ENCODE measurements at regions not wholly inside any gene's neighbourhood (a gene's known extent, or its start where the extent isn't known, plus 50 kb on each side); places are given as distances from the start of the nearest gene placed in this dataset.
"Not testable (repeated sequence)": the region's sequence is repeated elsewhere in the genome, so short reads cannot be mapped to it uniquely, and the experiment has no call there.

DNA sequence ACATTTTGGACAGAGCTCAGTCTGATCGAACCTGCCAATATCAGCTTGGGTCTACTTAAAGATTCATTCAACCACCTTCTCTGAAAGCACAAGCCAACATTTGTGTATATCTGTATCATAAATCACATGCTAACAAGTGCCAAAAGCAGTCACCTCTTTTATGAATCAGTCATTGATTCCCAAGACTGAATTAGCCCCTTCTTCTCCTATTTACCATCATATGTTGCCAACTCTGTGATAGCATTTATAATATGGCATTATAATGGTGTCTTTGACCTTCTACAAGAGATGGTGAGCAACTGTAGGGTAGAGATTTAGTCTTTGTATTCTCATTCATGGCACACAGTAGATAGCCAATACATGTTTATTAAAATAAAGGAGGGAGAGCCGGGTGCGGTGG lies 61.4 kb downstream of the DDX53 start:
- no peak overlapping the region for H3K4me3 ChIP-seq (ENCODE audit: low read length)
- DNase-seq (ENCODE audit: low read depth, low spot score): no peak

DNA sequence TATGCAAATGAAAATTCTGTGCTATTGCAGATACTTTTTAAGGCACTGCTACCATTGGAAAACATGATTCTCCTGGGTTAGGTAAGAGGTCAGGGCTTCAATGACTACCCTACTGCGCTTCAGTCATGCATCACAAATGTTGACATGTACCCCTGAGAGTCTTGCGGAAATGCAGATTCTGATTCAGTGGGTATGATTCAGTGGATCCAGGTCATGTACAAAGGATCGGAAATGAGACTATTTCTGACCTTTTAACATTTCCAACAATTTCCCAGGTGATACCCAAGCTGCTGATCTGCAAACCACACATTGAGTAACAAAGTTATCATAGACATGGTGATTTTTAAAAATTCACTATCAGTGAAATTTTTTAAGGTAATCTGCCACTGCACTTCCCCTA lies 62.6 kb downstream of the DDX53 start:
- no peak overlapping the region for H3K4me3 ChIP-seq (ENCODE audit: low read length)
- no peak for DNase-seq (ENCODE audit: low read depth, low spot score)

DNA sequence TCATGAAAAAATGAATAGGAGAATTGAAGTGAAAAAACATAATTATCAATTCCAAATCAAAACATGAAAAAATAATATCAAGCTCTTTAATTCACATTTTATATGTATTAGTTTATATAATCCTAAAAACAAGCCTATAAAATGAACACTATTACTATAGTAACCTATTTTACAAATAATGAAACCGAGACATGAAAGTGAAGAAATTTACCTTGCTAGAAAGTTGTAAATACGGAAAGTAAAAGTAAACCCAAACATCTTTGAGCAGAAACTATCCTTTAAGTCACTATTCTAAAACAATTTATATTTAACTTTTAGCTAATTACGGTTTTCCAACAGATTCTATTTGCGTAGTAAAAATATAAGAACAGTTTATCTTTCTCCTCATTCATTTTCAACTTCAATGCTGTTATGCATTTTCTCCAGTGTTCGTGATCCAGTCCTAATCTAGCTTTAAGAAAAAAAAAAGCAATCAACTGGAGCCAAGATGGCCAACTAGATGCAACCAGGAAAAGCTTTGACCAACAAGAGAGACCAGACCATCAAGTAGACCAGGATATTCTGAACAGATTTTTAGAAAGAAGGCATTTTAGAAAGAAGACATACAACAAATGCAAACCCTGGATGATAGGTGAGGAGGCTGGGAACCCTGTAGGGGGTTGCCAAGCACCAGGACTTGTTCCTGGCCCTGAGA lies 67.0 kb downstream of the DDX53 start:
- no peak overlapping the region for H3K4me3 ChIP-seq (ENCODE audit: low read length)
- no peak for DNase-seq (ENCODE audit: low read depth, low spot score)

GRCh38 chrX:23075461-23075860 lies 75.7 kb downstream of the DDX53 start:
- not testable (repeated sequence) for H3K4me3 ChIP-seq (ENCODE audit: low read length); DNase-seq (ENCODE audit: low read depth, low spot score)

DNA sequence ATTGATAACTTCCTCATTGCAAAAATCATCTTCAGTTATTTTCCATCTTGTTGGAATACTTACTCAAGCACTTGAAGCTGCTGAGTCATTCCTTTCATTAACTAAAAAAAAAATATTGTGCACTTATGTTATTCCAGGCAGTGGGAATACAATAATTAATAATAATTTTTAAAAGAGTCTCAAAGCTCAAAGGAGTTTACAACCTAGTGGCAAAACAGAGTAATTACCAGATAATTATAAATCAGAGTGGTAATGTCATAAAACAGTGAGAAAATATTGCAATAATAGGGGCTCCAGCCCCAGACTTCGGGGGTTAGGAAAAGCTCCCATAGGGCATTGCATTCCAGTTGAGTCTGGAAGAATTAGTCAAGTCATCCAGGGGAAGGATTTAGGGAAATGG lies 79.6 kb downstream of the DDX53 start:
- DNase-seq (ENCODE audit: low read depth, low spot score): no peak

GRCh38 chrX:23100826-23101225 lies 101.1 kb downstream of the DDX53 start:
- DNase-seq (ENCODE audit: low read depth, low spot score): peak; percentile 66
- H3K4me3 ChIP-seq (ENCODE audit: low read length): no peak overlapping the region

More for the DNA sequence above, 79.6 kb downstream of the DDX53 start:
- H3K4me3 ChIP-seq (ENCODE audit: low read length): no peak overlapping the region

- H3K4me3 ChIP-seq (ENCODE audit: low read length): no peak overlapping the region
- no peak for DNase-seq (ENCODE audit: low read depth, low spot score)
Observed at GRCh38 chrX:23103546-23103945, 103.8 kb downstream of the DDX53 start.

- no peak overlapping the region for H3K4me3 ChIP-seq (ENCODE audit: low read length)
- no peak for DNase-seq (ENCODE audit: low read depth, low spot score)
Observed at GRCh38 chrX:23114241-23114640, 114.5 kb downstream of the DDX53 start.

DNA sequence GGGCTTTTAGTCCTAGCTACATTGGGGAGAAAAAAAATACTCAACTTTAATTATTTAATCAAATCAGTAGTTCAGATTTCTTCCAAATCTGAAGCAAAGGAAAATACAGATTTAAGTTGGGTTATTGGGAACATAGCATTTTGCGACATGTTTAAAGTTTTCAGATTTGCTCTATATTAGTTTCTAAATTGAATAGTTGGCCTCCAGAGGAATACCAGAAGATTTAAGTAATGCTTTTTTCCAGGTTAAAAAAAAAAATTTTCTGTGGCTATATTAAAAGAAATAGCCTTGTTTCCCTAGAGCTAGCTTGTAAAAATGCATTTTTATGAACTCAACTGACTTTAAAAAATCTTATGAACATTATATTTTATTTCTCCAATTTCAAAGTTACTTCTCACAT lies 115.9 kb downstream of the DDX53 start:
- H3K4me3 ChIP-seq (ENCODE audit: low read length): no peak overlapping the region
- DNase-seq (ENCODE audit: low read depth, low spot score): no peak

- no peak for DNase-seq (ENCODE audit: low read depth, low spot score)
- no peak overlapping the region for H3K4me3 ChIP-seq (ENCODE audit: low read length)
Observed at GRCh38 chrX:23118163-23118562, 118.4 kb downstream of the DDX53 start.

- DNase-seq (ENCODE audit: low read depth, low spot score): no peak
- H3K4me3 ChIP-seq (ENCODE audit: low read length): no peak overlapping the region
Observed at GRCh38 chrX:23118890-23119527, 119.2 kb downstream of the DDX53 start.

GRCh38 chrX:23127586-23127985 lies 127.8 kb downstream of the DDX53 start:
- no peak overlapping the region for H3K4me3 ChIP-seq (ENCODE audit: low read length)
- no peak for DNase-seq (ENCODE audit: low read depth, low spot score)

DNA sequence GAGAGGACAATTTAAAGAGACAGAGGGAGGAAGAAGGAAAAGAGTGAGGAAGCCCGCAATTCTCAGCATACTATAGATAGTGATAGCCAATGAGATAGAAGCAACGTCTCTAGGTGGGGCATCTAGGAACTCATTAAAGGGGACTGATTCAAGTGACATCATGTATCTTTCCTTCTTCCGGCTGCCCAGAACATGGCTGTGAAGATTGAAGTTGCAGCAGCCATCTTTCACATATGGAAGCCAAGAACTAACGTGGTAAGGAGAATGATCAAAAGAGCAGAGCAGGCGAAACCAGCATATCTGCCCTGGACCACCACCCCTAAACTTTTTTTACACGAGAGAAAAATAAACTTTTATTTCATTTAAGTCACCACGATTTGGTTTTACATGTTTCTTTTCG lies 133.8 kb downstream of the DDX53 start:
- DNase-seq (ENCODE audit: low read depth, low spot score): no peak
- no peak overlapping the region for H3K4me3 ChIP-seq (ENCODE audit: low read length)

GRCh38 chrX:23134136-23134535 lies 134.4 kb downstream of the DDX53 start:
- no peak overlapping the region for H3K4me3 ChIP-seq (ENCODE audit: low read length)
- no peak for DNase-seq (ENCODE audit: low read depth, low spot score)

- DNase-seq (ENCODE audit: low read depth, low spot score): no peak
Observed at GRCh38 chrX:23136816-23137215, 137.1 kb downstream of the DDX53 start.

GRCh38 chrX:23168291-23168690 lies 166.4 kb upstream of the PTCHD1 start:
- DNase-seq (ENCODE audit: low read depth, low spot score): no peak
- no peak overlapping the region for H3K4me3 ChIP-seq (ENCODE audit: low read length)

More at GRCh38 chrX:23136816-23137215, 137.1 kb downstream of the DDX53 start:
- H3K4me3 ChIP-seq (ENCODE audit: low read length): no peak overlapping the region

DNA sequence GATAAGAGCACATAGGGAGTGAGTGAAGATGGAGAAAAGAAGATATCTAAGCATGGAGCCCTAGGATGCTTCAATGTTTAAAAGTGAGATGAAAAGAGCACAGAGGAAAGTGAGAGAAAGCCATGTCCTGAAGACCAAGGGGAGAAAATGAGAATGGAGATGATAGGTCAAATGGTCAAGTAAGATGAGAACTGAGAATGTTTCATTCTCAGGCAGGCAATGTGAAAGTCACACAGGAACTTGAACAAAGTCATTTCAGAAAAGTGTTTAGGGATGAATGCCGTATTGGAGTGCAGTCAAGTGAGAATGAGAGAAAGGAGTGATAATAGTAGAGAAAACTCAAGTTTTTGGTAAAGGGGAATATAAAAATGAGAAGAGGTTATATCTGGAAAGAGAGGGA lies 148.7 kb upstream of the PTCHD1 start:
- no peak for DNase-seq (ENCODE audit: low read depth, low spot score)

DNA sequence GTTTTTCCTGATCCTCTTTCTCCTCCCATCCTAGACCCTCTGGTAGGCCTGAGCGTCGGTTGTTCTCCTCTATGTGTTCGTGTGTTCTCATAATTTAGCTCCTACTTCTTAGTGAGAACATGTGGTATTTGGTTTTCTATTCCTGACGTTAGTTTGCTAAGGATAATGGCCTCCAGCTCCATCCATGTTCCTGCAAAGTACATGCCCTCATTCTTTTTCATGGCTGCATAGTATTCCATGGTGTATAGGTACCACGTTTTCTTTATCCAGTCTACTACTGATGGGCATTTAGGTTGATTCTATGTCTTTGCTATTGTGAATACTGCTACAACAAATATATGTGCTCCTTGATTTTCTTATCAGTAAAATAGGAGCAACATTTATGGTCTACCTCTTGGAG lies 146.8 kb upstream of the PTCHD1 start:
- no peak overlapping the region for H3K4me3 ChIP-seq (ENCODE audit: low read length)
- no peak for DNase-seq (ENCODE audit: low read depth, low spot score)

More for the DNA sequence above, 148.7 kb upstream of the PTCHD1 start:
- H3K4me3 ChIP-seq (ENCODE audit: low read length): no peak overlapping the region

DNA sequence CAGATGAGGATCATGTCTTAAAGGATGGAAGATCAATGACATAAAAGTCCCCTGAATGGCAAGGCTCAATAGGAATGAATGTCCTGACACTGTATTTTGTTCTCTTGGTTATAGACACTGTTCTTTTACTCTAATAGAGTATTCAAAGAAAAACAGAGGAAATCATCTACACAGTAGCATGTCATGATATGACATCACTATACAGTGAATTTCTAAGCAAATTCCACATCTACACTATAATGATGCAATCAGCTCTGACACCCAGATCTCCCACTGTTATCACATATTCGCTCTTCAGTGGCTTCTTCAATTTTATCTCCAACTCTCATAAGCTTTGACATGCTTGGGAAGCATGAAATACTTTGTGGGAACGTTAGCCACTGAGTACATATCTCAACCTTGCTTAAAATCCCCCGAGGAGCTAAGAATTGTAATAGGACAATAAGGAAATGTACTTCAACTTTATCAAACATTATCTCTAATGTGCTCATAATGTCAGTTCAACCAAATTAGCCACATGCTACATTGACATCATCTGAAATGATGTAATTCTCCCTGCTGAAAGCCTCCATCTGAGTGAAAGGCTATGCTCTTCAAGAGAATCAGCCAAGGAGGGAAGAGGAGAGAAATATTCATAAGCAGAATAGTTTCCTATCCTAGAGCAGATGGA lies 139.6 kb upstream of the PTCHD1 start:
- DNase-seq (ENCODE audit: low read depth, low spot score): no peak
- H3K4me3 ChIP-seq (ENCODE audit: low read length): no peak overlapping the region

GRCh38 chrX:23195761-23196160 lies 138.9 kb upstream of the PTCHD1 start:
- no peak overlapping the region for H3K4me3 ChIP-seq (ENCODE audit: low read length)

More at GRCh38 chrX:23195761-23196160, 138.9 kb upstream of the PTCHD1 start:
- no peak for DNase-seq (ENCODE audit: low read depth, low spot score)

Data from Jurkat, Clone E6-1 (cell line).